ENCODE measurements at regions not wholly inside any gene's neighbourhood (a gene's known extent, or its start where the extent isn't known, plus 50 kb on each side); places are given as distances from the start of the nearest gene placed in this dataset.

DNA sequence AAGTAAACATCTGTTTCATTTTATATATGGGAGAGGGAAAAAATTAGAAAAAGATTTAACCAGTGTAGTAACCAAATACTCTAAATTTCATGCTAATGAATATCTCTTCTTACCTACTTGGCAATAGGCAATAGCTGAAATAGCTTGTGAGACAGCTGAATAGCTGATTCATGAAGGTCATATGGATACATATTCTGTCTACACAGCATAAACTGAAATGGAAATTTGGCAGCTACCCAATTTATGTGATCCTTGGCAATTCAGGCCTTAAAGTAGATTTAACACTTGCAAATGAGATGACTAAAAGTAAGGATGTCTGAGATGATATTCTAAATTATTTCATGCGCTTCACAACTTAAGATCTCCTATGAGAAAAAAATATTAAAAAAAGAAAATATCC is 261.2 kb upstream of the SEMA3A start:
- CTCF ChIA-PET, result no interaction called here
- TF ChIP-seq BHLHE40 (IDR thresholded peaks at IDR 0.05; ENCODE audit: borderline replicate concordance), result no peak
- POLR2A ChIA-PET, result no interaction called here
- DNase-seq (ENCODE audit: extremely low spot score), result no peak

- no peak for DNase-seq (ENCODE audit: extremely low spot score)
- ChIA-PET CTCF (no interaction called here), POLR2A (no interaction called here)
- TF ChIP-seq BHLHE40 (IDR thresholded peaks at IDR 0.05; ENCODE audit: borderline replicate concordance) (no peak), ARNT (IDR thresholded peaks at IDR 0.05) (no peak), FOXA1 (IDR thresholded peaks at IDR 0.05) (no peak)
Observed at GRCh38 chr7:84454174-84454959, 259.8 kb upstream of the SEMA3A start.

DNA sequence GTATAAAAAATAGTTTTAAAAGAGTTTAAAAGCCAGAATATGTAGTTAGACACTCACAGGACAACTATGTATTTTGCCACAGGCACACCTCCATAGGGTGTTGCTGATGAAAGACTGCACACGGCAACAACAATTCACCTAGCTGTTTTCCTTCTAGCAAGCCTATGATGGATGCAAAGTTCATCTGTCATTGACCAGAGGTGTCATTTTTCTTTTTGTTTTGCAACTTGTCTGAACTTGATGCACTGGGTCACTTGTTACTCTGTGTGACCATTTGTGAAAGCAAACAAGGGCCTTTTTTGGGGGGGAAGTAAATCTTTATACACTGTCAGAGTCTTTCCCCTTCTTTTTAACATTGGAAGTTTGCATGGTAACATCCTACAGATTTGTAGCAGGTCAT is 258.0 kb upstream of the SEMA3A start:
- DNase-seq (ENCODE audit: extremely low spot score), result no peak
- TF ChIP-seq, protein P1, sequence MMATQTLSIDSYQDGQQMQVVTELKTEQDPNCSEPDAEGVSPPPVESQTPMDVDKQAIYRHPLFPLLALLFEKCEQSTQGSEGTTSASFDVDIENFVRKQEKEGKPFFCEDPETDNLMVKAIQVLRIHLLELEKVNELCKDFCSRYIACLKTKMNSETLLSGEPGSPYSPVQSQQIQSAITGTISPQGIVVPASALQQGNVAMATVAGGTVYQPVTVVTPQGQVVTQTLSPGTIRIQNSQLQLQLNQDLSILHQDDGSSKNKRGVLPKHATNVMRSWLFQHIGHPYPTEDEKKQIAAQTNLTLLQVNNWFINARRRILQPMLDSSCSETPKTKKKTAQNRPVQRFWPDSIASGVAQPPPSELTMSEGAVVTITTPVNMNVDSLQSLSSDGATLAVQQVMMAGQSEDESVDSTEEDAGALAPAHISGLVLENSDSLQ (IDR thresholded peaks at IDR 0.05), result no peak
- CTCF ChIA-PET, result no interaction called here
- POLR2A ChIA-PET, result interaction anchor here (0.7 kb wide), 1 partner anchor 1630 kb away, joined by 3 read pairs; no protein-coding TSS in a partner anchor

DNA sequence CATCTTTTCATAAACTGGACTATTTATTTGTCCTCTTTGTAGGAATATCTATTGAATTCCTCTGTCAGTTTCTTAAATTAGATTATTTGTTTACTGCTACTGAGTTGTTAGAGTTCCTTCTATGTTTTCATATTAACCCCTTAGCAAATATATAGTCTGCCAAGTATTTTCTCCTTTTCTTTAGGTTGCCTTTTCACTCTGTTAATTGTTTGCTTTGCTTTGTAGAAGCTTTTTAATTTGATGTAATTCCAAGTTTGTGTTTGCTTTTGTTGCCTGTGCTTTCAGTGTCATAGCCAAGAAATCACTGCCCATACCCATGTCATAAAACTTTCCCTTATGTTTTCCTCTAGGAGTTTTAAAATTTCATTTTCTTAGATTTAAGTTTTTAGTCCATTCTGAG is 256.2 kb upstream of the SEMA3A start:
- DNase-seq (ENCODE audit: extremely low spot score), result no peak
- POLR2A ChIA-PET, result no interaction called here
- TF ChIP-seq NFRKB (IDR thresholded peaks at IDR 0.05) (no peak), SUZ12 (IDR thresholded peaks at IDR 0.05) (no peak), LEF1 (IDR thresholded peaks at IDR 0.05; ENCODE audit: borderline replicate concordance) (no peak), TARDBP (IDR thresholded peaks at IDR 0.05) (no peak), CTBP1 (IDR thresholded peaks at IDR 0.05; ENCODE audit: borderline replicate concordance) (no peak), BHLHE40 (IDR thresholded peaks at IDR 0.05; ENCODE audit: borderline replicate concordance) (no peak), HDGF (IDR thresholded peaks at IDR 0.05; ENCODE audit: borderline replicate concordance) (no peak), ELF4 (IDR thresholded peaks at IDR 0.05) (no peak)
- TF ChIP-seq, protein P1 (IDR thresholded peaks at IDR 0.05), result no peak
- CTCF ChIA-PET, result no interaction called here

DNA sequence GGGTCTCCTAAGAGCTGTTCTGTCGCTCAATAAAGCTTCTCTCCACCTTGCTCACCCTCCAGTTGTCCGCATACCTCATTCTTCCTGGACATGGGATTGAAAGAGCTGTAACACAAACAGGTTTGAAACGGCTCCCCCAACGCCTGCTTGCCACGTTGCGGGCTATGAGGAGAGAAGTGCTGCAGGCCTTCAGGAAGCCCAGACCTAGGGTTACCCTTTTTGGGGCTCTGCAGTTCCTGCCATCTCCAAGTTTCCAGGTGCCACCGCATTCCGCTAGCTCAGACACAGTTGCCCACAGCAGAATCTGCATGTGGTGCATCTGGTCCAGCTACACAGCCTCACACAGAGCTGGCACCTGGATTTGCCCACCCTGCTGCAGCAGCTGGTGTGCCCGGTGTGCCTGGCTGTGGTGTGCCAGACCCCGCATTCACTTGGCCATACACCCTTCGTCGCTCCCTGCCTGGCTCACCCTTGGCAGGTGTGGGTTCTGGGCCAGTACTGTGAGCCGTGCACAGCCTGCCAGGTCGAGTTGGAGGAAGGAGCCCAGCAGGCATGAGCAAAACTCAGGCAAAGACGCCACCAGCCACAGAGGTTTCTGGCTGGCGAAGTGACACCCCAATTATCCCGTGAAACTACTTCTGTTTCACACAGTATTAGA is 253.2 kb upstream of the SEMA3A start:
- ChIA-PET POLR2A (no interaction called here), CTCF (no interaction called here)
- DNase-seq (ENCODE audit: extremely low spot score), result no peak
- TF ChIP-seq NFRKB (IDR thresholded peaks at IDR 0.05) (no peak), CTBP1 (IDR thresholded peaks at IDR 0.05; ENCODE audit: borderline replicate concordance) (no peak)

- no peak for DNase-seq (ENCODE audit: extremely low spot score)
- CTCF ChIA-PET, result no interaction called here
- POLR2A ChIA-PET, result no interaction called here
- TF ChIP-seq BHLHE40 (IDR thresholded peaks at IDR 0.05; ENCODE audit: borderline replicate concordance) (no peak), SP1 (IDR thresholded peaks at IDR 0.05) (no peak), FOXK2 (IDR thresholded peaks at IDR 0.05) (no peak), TARDBP (IDR thresholded peaks at IDR 0.05) (no peak), ZNF384 (IDR thresholded peaks at IDR 0.05) (no peak), ELF4 (IDR thresholded peaks at IDR 0.05) (no peak), FOXM1 (IDR thresholded peaks at IDR 0.05; ENCODE audit: borderline replicate concordance) (no peak)
- TF ChIP-seq, protein P1 (IDR thresholded peaks at IDR 0.05), result no peak
Observed at GRCh38 chr7:84446991-84447480, 252.4 kb upstream of the SEMA3A start.

DNA sequence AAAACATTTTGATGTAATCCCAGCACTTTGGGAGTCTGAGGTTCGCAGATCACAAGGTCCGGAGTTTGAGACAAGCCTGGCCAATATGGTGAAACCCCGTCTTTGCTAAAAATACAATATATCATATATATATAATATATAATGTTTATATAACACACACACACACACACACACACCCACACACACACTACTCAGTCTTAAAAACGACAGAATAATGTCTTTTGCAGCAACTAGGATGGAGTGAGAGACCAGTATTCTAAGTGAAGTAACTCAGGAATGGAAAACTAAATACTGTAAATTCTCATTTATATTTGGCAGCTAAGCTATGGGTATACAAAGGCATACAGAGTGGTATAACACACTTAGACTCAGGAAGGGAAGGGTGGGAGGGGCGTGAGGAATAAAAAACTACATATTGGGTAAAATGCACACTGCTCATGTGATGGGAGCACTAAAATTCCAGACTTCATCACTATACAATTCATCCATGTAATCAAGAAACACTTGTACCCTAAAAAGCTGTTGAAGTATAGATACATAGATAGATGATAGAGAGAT is 231.2 kb upstream of the SEMA3A start:
- TF ChIP-seq FOXM1 (IDR thresholded peaks at IDR 0.05; ENCODE audit: borderline replicate concordance) (no peak), HDGF (IDR thresholded peaks at IDR 0.05; ENCODE audit: borderline replicate concordance) (no peak), L3MBTL2 (conservative IDR thresholded peaks at IDR 0.05) (no peak), ZNF384 (IDR thresholded peaks at IDR 0.05) (no peak), NFRKB (IDR thresholded peaks at IDR 0.05) (no peak), ARNT (IDR thresholded peaks at IDR 0.05) (no peak), BHLHE40 (IDR thresholded peaks at IDR 0.05; ENCODE audit: borderline replicate concordance) (no peak), LEF1 (IDR thresholded peaks at IDR 0.05; ENCODE audit: borderline replicate concordance) (no peak), SUZ12 (IDR thresholded peaks at IDR 0.05) (no peak), CTBP1 (IDR thresholded peaks at IDR 0.05; ENCODE audit: borderline replicate concordance) (no peak), TARDBP (IDR thresholded peaks at IDR 0.05) (no peak), FOXA1 (IDR thresholded peaks at IDR 0.05) (no peak)
- TF ChIP-seq, protein P1 (IDR thresholded peaks at IDR 0.05), result no peak
- DNase-seq (ENCODE audit: extremely low spot score), result no peak
- ChIA-PET POLR2A (no interaction called here), CTCF (no interaction called here)

Measured in HEK293T (cell line).